Endothelial cell of umbilical vein (primary cell): ENCODE measurements at regions not wholly inside any gene's neighbourhood (a gene's known extent, or its start where the extent isn't known, plus 50 kb on each side); places are given as distances from the start of the nearest gene placed in this dataset.

Experiments
- EZH2 ChIP-seq: IDR thresholded peaks from 2 replicates; pipeline ENCODE4 v1.6.1; 2012; ENCODE audit warnings: borderline replicate concordance, low read depth, mild to moderate bottlenecking, moderate library complexity, low read length, inconsistent platforms; ENCODE audit not compliant: severe bottlenecking
- FOS ChIP-seq: IDR thresholded peaks from 2 replicates; pipeline ENCODE4 v1.6.1; 2011; ENCODE audit warnings: mild to moderate bottlenecking, low read length, moderate library complexity, borderline replicate concordance; ENCODE audit not compliant: insufficient read depth
- GATA2 ChIP-seq: IDR thresholded peaks from 2 replicates; pipeline ENCODE4 v1.7.0; 2011; ENCODE audit warnings: low read depth, mild to moderate bottlenecking, moderate library complexity, mixed read lengths, low read length; ENCODE audit not compliant: insufficient read length, insufficient read depth
- JUN ChIP-seq: IDR thresholded peaks from 2 replicates; pipeline ENCODE4 v1.6.1; 2011; ENCODE audit warnings: borderline replicate concordance, low read depth; ENCODE audit not compliant: insufficient read length, insufficient read depth
- MYC ChIP-seq: IDR thresholded peaks from one replicate; pipeline ENCODE4 v1.6.1; 2011; ENCODE audit warnings: mild to moderate bottlenecking, low read depth, low read length
- POLR2A ChIP-seq: IDR thresholded peaks from 2 replicates; pipeline ENCODE4 v1.6.1; 2012; ENCODE audit warnings: low read depth, mild to moderate bottlenecking, control low read depth, low read length
- POLR2AphosphoS5 ChIP-seq: IDR thresholded peaks from 2 replicates; pipeline ENCODE4 v1.6.1; 2012; ENCODE audit warnings: low read depth, mild to moderate bottlenecking, control low read depth, low read length, moderate library complexity; ENCODE audit not compliant: insufficient read depth
- TF ChIP-seq, protein P1 (sequence below), 2 donors: IDR thresholded peaks; 1 replicate in 1 of 2; 2 replicates in 1 of 2; pipeline ENCODE4 v1.5.1; 2011; ENCODE audit warnings: low read length in 2 of 2, mild to moderate bottlenecking in 2 of 2, moderate library complexity in 2 of 2, control low read depth in 1 of 2, inconsistent platforms in 1 of 2, low read depth in 1 of 2; ENCODE audit not compliant: insufficient read depth in 1 of 2; ENCODE audit errors: extremely low read depth in 1 of 2
- TF ChIP-seq, protein P2 (sequence below): IDR thresholded peaks from 2 replicates; pipeline ENCODE4 v1.6.1; 2011; ENCODE audit not compliant: insufficient read depth, insufficient read length

DNA sequence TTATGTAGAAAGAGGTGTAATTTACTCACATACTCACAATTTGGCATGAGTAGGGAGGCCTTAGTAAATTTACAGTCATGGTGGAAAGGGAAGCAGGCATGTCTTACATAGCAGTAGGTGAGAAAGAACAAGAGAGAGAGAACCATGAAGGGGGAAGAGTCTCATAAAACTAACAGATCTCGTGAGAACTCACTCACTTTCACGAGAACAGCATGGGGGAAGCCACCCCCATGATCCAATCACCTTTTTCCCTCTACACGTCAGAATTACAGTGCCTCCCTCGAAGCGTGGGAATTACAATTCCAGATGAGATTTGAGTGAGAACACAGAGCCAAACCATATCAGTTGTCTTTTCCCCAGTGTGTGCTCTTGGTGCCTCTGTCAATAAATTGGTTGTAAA is 855.3 kb downstream of the TBL1XR1 start:
- TF ChIP-seq POLR2AphosphoS5 (no peak), EZH2 (no peak), POLR2A (no peak), MYC (no peak), GATA2 (no peak), JUN (no peak), FOS (no peak)
- TF ChIP-seq, protein P1, sequence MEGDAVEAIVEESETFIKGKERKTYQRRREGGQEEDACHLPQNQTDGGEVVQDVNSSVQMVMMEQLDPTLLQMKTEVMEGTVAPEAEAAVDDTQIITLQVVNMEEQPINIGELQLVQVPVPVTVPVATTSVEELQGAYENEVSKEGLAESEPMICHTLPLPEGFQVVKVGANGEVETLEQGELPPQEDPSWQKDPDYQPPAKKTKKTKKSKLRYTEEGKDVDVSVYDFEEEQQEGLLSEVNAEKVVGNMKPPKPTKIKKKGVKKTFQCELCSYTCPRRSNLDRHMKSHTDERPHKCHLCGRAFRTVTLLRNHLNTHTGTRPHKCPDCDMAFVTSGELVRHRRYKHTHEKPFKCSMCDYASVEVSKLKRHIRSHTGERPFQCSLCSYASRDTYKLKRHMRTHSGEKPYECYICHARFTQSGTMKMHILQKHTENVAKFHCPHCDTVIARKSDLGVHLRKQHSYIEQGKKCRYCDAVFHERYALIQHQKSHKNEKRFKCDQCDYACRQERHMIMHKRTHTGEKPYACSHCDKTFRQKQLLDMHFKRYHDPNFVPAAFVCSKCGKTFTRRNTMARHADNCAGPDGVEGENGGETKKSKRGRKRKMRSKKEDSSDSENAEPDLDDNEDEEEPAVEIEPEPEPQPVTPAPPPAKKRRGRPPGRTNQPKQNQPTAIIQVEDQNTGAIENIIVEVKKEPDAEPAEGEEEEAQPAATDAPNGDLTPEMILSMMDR (IDR thresholded peaks at IDR 0.05; ENCODE audit: extremely low read depth in 1 of 2, insufficient read depth in 1 of 2, low read depth in 1 of 2, low read length in 2 of 2) = no peak
- TF ChIP-seq, protein P2, sequence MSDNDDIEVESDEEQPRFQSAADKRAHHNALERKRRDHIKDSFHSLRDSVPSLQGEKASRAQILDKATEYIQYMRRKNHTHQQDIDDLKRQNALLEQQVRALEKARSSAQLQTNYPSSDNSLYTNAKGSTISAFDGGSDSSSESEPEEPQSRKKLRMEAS = no peak
